DND-41 (cell line): ENCODE measurements at regions not wholly inside any gene's neighbourhood (a gene's known extent, or its start where the extent isn't known, plus 50 kb on each side); places are given as distances from the start of the nearest gene placed in this dataset.

Experiments used
- ATAC-seq: fragments of 200-7000 bp; cut with Tn5 transposase; 3 replicates; pipeline ENCODE4 v1.9.1; 2021; ENCODE audit warnings: low read depth; ENCODE audit not compliant: insufficient read depth
- DNase-seq: peaks from one replicate; pipeline ENCODE4 v3.0.0-alpha.2; 2020
- H2AFZ ChIP-seq: 2 replicates; pipeline ENCODE4 v1.6.0; 2012; ENCODE audit warnings: low read depth, low read length
- H3K27ac ChIP-seq: 2 replicates; pipeline ENCODE4 v1.5.1; 2012; ENCODE audit warnings: low read length, inconsistent platforms
- H3K27me3 ChIP-seq: fragments of 200-600 bp; sonication (generic); 2 replicates; pipeline ENCODE4 v1.6.0; 2012; ENCODE audit warnings: low read length, mild to moderate bottlenecking, inconsistent platforms; ENCODE audit not compliant: insufficient read depth, poor library complexity
- H3K36me3 ChIP-seq: 2 replicates; pipeline ENCODE4 v1.5.1; 2012; ENCODE audit warnings: low read length, inconsistent platforms; ENCODE audit not compliant: insufficient read depth
- H3K4me1 ChIP-seq: 2 replicates; pipeline ENCODE4 v1.5.1; 2012; ENCODE audit warnings: mild to moderate bottlenecking, low read length; ENCODE audit not compliant: insufficient read depth
- H3K4me2 ChIP-seq: 2 replicates; pipeline ENCODE4 v1.6.0; 2012; ENCODE audit warnings: mild to moderate bottlenecking, moderate library complexity, low read length, inconsistent platforms; ENCODE audit not compliant: insufficient read depth
- H3K4me3 ChIP-seq, 2 experiments: fragments of 200-600 bp in 1 of 2; shearing (Covaris generic) in 1 of 2; 2 replicates each; pipeline ENCODE4 v1.5.1; 2012 to 2016; ENCODE audit warnings: inconsistent platforms in 2 of 2, low read length in 2 of 2, mild to moderate bottlenecking in 2 of 2, low read depth in 1 of 2, moderate library complexity in 1 of 2
- H3K79me2 ChIP-seq: 2 replicates; pipeline ENCODE4 v1.6.0; 2012; ENCODE audit warnings: low read length, inconsistent platforms; ENCODE audit not compliant: insufficient read depth
- H3K9ac ChIP-seq: 2 replicates; pipeline ENCODE4 v1.6.0; 2012; ENCODE audit warnings: low read depth, mild to moderate bottlenecking, inconsistent platforms, low read length, moderate library complexity
- H3K9me3 ChIP-seq: 2 replicates; pipeline ENCODE4 v1.5.1; 2012; ENCODE audit warnings: low read length, moderate library complexity, mild to moderate bottlenecking, inconsistent platforms; ENCODE audit not compliant: insufficient read depth, severe bottlenecking
- H4K20me1 ChIP-seq: 2 replicates; pipeline ENCODE4 v1.6.0; 2012; ENCODE audit warnings: low read length; ENCODE audit not compliant: insufficient read depth
- EZH2 ChIP-seq: IDR thresholded peaks from 3 replicates; pipeline ENCODE4 v1.6.1; 2012; ENCODE audit warnings: borderline replicate concordance, low read depth, mild to moderate bottlenecking, moderate library complexity, low read length, inconsistent platforms; ENCODE audit not compliant: severe bottlenecking
- TF ChIP-seq, protein P1 (sequence below): IDR thresholded peaks from 2 replicates; pipeline ENCODE4 v1.5.1; 2012; ENCODE audit warnings: borderline replicate concordance, low read length, moderate library complexity, mild to moderate bottlenecking; ENCODE audit not compliant: poor library complexity, severe bottlenecking; ENCODE audit errors: extremely low read depth

DNA sequence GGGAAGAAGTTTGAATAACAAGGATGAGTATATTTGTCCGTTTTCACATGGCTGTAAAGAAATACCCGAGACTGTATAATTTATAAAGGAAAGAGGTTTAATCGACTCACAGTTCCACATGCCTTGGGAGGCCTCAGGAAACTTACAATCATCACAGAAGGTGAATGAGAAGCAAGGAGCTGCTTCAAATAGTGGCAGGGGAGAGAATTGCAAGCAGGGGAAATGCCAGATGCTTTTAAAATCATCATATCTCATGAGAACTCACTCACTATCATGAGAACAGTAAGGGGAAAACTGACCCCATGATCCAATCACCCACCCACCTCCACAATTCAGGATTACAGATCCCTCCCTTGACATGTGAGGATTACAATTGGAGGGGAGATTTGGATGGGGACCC is 212.8 kb upstream of the CDH8 start:
- DNase-seq = no peak
- TF ChIP-seq EZH2 = no peak
- TF ChIP-seq, protein P1, sequence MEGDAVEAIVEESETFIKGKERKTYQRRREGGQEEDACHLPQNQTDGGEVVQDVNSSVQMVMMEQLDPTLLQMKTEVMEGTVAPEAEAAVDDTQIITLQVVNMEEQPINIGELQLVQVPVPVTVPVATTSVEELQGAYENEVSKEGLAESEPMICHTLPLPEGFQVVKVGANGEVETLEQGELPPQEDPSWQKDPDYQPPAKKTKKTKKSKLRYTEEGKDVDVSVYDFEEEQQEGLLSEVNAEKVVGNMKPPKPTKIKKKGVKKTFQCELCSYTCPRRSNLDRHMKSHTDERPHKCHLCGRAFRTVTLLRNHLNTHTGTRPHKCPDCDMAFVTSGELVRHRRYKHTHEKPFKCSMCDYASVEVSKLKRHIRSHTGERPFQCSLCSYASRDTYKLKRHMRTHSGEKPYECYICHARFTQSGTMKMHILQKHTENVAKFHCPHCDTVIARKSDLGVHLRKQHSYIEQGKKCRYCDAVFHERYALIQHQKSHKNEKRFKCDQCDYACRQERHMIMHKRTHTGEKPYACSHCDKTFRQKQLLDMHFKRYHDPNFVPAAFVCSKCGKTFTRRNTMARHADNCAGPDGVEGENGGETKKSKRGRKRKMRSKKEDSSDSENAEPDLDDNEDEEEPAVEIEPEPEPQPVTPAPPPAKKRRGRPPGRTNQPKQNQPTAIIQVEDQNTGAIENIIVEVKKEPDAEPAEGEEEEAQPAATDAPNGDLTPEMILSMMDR = no peak
- Histone ChIP-seq H3K9me3 (no peaks in the 10 kb centered on the region), H3K4me2 (no peak overlapping the region), H3K4me1 (no peaks in the 10 kb centered on the region), H3K27me3 (no peaks in the 10 kb centered on the region), H3K79me2 (no peaks in the 10 kb centered on the region), H4K20me1 (no peaks in the 10 kb centered on the region), H3K27ac (no peak overlapping the region), H3K36me3 (no peaks in the 10 kb centered on the region), H3K9ac (no peak overlapping the region), H2AFZ (no peak overlapping the region), H3K4me3 (no peak overlapping the region)
- no peak for ATAC-seq

DNA sequence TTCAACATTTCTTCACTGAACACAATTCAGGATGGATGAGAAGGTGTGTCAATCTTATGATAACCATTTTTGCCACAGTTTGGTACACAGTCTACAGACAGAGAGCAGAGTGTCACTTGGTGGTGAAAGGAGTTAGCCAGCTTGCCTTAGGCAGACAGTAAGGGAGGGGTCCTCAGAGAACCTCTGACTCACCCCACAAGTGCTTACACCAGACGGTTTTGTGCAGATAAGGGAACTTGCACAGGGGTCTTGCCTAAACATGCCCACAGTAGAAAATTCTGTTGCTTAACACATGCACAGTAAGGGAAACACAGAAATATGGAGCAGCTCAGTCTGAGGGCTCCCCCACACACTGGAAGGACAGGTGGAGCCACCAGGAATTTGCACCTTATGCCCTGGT is 204.5 kb upstream of the CDH8 start:
- Histone ChIP-seq H3K27ac (no peak overlapping the region), H3K4me1 (no peaks in the 10 kb centered on the region), H3K4me3 (no peak overlapping the region), H3K79me2 (no peaks in the 10 kb centered on the region), H3K27me3 (no peaks in the 10 kb centered on the region), H3K36me3 (no peaks in the 10 kb centered on the region), H2AFZ (no peak overlapping the region), H3K9me3 (no peaks in the 10 kb centered on the region), H3K4me2 (no peak overlapping the region), H4K20me1 (no peaks in the 10 kb centered on the region), H3K9ac (no peak overlapping the region)
- TF ChIP-seq, protein P1 = no peak
- TF ChIP-seq EZH2 = no peak
- no peak for ATAC-seq
- no peak for DNase-seq

DNA sequence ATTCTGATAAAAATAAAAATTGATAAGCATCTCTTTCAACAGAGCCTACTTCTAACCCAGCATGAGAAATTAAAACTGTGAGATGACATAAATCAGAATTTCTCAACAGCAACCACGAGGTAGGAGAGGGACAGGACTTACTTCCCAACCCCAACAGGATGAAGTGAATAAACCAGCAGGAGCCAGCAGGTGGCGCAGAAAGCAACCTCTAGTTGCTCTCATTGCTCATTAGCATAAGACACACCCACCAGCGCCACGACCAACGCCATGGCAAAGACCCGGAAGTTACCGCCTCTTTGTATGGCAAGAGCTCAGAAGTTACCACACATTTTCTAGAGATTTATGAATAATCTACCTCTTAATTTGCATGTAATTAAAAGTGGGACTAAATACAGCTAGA is 189.4 kb upstream of the CDH8 start:
- DNase-seq (peak; percentile 40), ATAC-seq (peak; percentile 54; the same call in 1 of the 3 replicates)
- H3K27me3 ChIP-seq = no peaks in the 10 kb centered on the region
- no peaks in the 10 kb centered on the region for H4K20me1 ChIP-seq
- no peak overlapping the region for H3K27ac ChIP-seq
- H3K4me2 ChIP-seq = no peak overlapping the region
- H3K9me3 ChIP-seq = no peaks in the 10 kb centered on the region
- H3K36me3 ChIP-seq = no peaks in the 10 kb centered on the region
- H3K79me2 ChIP-seq = no peaks in the 10 kb centered on the region
- TF ChIP-seq, protein P1 = peak; percentile 41
- no peak for TF ChIP-seq EZH2
- H3K4me1 ChIP-seq = no peaks in the 10 kb centered on the region
- no peak overlapping the region for H2AFZ ChIP-seq
- no peak overlapping the region for H3K9ac ChIP-seq
- no peak overlapping the region for H3K4me3 ChIP-seq
